ENCODE measurements at regions not wholly inside any gene's neighbourhood (a gene's known extent, or its start where the extent isn't known, plus 50 kb on each side); places are given as distances from the start of the nearest gene placed in this dataset.
"Not testable (repeated sequence)": the region's sequence is repeated elsewhere in the genome, so short reads cannot be mapped to it uniquely, and the experiment has no call there.

DNA sequence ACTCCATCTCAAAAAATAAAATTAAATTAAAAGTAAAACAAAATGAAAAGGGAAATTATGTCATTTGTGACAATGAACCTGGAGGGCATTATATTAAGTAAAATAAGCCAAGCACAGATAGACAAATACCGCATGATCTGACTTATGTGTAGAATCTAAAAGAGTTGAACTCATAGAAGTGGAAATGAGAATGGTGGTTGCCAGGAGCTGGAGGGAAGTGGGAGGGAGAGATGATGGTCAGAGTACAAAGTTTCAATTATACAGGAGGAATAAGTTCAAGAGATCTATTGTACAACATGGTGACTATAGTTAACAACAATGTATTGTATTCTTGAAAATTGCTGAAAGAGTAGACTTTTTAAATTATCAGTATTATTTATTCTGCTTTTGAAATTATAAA lies 183.4 kb downstream of the ID4 start:
- BruUV-seq (replicated peaks), result no TSS peak
- intact Hi-C loops (cut with micrococcal nuclease; ENCODE audit: unreplicated experiment) (no loop called here), in situ Hi-C loops (cut with HindIII; ENCODE audit: low pct_unique_long_range_greater_than_20kb, low sequenced_read_pairs) (no loop called here)
- ATAC-seq (no peak), DNase-seq (ENCODE audit: low read depth, low spot score) (no peak)
- Histone ChIP-seq H3K27me3 (ENCODE audit: control insufficient read depth, insufficient read depth, low read length) (peaks cover 3% of the 10 kb centered on the region; the same call in 1 of the 2 replicates), H3K4me3 (ENCODE audit: low read depth in 2 of 2, low read length in 2 of 2) (no peak overlapping the region), H3K9me3 (ENCODE audit: control insufficient read depth, insufficient read depth, low read depth, low read length) (no peaks in the 10 kb centered on the region), H3K27ac (ENCODE audit: low read length) (no peak overlapping the region), H3K4me1 (ENCODE audit: control insufficient read depth, insufficient read depth, low read length) (no peaks in the 10 kb centered on the region), H3K36me3 (ENCODE audit: control insufficient read depth, insufficient read depth, low read length) (no peaks in the 10 kb centered on the region)
- no peak for TF ChIP-seq POLR2AphosphoS5 (IDR thresholded peaks at IDR 0.05; ENCODE audit: low read depth, low read length)
- TF ChIP-seq, protein P1, sequence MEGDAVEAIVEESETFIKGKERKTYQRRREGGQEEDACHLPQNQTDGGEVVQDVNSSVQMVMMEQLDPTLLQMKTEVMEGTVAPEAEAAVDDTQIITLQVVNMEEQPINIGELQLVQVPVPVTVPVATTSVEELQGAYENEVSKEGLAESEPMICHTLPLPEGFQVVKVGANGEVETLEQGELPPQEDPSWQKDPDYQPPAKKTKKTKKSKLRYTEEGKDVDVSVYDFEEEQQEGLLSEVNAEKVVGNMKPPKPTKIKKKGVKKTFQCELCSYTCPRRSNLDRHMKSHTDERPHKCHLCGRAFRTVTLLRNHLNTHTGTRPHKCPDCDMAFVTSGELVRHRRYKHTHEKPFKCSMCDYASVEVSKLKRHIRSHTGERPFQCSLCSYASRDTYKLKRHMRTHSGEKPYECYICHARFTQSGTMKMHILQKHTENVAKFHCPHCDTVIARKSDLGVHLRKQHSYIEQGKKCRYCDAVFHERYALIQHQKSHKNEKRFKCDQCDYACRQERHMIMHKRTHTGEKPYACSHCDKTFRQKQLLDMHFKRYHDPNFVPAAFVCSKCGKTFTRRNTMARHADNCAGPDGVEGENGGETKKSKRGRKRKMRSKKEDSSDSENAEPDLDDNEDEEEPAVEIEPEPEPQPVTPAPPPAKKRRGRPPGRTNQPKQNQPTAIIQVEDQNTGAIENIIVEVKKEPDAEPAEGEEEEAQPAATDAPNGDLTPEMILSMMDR (IDR thresholded peaks at IDR 0.05), result no peak
- TF ChIP-seq TCF7L2 (IDR thresholded peaks at IDR 0.05; ENCODE audit: low read depth, low read length), result no peak
- TF ChIP-seq, protein P2, sequence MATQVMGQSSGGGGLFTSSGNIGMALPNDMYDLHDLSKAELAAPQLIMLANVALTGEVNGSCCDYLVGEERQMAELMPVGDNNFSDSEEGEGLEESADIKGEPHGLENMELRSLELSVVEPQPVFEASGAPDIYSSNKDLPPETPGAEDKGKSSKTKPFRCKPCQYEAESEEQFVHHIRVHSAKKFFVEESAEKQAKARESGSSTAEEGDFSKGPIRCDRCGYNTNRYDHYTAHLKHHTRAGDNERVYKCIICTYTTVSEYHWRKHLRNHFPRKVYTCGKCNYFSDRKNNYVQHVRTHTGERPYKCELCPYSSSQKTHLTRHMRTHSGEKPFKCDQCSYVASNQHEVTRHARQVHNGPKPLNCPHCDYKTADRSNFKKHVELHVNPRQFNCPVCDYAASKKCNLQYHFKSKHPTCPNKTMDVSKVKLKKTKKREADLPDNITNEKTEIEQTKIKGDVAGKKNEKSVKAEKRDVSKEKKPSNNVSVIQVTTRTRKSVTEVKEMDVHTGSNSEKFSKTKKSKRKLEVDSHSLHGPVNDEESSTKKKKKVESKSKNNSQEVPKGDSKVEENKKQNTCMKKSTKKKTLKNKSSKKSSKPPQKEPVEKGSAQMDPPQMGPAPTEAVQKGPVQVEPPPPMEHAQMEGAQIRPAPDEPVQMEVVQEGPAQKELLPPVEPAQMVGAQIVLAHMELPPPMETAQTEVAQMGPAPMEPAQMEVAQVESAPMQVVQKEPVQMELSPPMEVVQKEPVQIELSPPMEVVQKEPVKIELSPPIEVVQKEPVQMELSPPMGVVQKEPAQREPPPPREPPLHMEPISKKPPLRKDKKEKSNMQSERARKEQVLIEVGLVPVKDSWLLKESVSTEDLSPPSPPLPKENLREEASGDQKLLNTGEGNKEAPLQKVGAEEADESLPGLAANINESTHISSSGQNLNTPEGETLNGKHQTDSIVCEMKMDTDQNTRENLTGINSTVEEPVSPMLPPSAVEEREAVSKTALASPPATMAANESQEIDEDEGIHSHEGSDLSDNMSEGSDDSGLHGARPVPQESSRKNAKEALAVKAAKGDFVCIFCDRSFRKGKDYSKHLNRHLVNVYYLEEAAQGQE (IDR thresholded peaks at IDR 0.05; ENCODE audit: insufficient read depth in 1 of 2, low read depth in 2 of 2, low read length in 1 of 2), result no peak
- no peak for TF ChIP-seq SIN3A (IDR thresholded peaks at IDR 0.05; ENCODE audit: borderline replicate concordance, insufficient read depth, low read depth, low read length)
- CTCF ChIA-PET, result no interaction called here
- POLR2A ChIA-PET, result no interaction called here

DNA sequence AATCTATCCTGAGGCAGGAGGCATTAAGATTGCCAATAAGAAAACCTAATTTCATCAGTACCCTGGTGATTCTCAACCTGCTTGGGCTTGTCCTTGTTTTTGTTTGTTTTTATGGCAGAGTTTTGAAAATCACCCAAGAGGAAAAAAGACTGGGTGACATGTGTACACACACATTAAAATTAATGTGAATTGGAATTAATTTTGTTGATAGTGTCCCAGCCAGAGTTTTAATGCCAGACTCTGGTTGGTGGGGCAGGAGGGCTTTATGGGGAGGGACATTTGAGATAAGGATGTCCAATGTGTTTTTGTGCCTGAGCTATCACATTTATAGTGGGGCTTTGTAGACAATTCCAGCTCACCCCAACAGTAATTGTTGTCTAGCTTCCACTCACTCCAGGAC lies 184.6 kb downstream of the ID4 start:
- Histone ChIP-seq H3K4me1 (ENCODE audit: control insufficient read depth, insufficient read depth, low read length) (no peaks in the 10 kb centered on the region), H3K27me3 (ENCODE audit: control insufficient read depth, insufficient read depth, low read length) (peaks cover 4% of the 10 kb centered on the region; the same call in 1 of the 2 replicates), H3K27ac (ENCODE audit: low read length) (no peak overlapping the region), H3K4me3 (ENCODE audit: low read depth in 2 of 2, low read length in 2 of 2) (no peak overlapping the region), H3K36me3 (ENCODE audit: control insufficient read depth, insufficient read depth, low read length) (no peaks in the 10 kb centered on the region), H3K9me3 (ENCODE audit: control insufficient read depth, insufficient read depth, low read depth, low read length) (no peaks in the 10 kb centered on the region)
- in situ Hi-C loops (cut with HindIII; ENCODE audit: low pct_unique_long_range_greater_than_20kb, low sequenced_read_pairs), result no loop called here
- ChIA-PET CTCF (no interaction called here), POLR2A (no interaction called here)
- TF ChIP-seq POLR2AphosphoS5 (IDR thresholded peaks at IDR 0.05; ENCODE audit: low read depth, low read length) (no peak), TCF7L2 (IDR thresholded peaks at IDR 0.05; ENCODE audit: low read depth, low read length) (no peak), SIN3A (IDR thresholded peaks at IDR 0.05; ENCODE audit: borderline replicate concordance, insufficient read depth, low read depth, low read length) (no peak)
- TF ChIP-seq, protein P2 (IDR thresholded peaks at IDR 0.05; ENCODE audit: insufficient read depth in 1 of 2, low read depth in 2 of 2, low read length in 1 of 2), result no peak
- TF ChIP-seq, protein P1 (IDR thresholded peaks at IDR 0.05), result no peak
- BruUV-seq (replicated peaks), result no TSS peak
- DNase-seq (ENCODE audit: low read depth, low spot score), result no peak
- no peak for ATAC-seq
- intact Hi-C loops (cut with micrococcal nuclease; ENCODE audit: unreplicated experiment), result no loop called here

DNA sequence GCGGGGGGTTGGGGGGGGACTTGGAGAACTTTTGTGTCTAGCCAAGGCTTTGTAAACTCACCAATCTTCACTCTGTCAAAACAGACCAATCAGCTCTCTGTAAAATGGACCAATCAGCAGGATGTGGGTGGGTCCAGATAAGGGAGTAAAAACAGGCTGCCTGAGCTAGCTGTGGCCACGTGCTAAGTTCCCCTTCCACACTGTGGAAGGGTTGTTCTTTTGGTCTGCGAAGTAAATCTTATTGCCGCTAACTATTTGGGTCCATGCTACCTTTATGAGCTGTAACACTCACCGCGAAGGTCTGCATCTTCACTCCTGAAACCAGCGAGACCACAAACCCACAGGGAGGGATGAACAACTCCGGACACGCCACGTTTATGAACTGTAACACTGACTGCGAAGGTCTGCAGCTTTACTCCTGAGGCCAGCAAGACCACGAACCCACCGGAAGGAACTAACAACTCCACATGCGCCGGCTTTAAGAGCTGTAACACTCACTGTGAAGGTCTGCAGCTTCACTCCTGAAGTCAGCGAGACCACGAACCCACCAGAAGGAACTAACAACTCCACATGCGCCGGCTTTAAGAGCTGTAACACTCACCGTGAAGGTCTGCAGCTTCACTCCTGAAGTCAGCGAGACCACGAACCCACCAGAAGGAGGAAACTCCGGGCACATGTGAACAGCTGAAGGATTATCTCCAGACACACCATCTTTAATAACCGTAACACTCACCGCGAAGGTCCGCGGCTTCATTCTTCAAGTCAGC lies 186.6 kb downstream of the ID4 start:
- H3K36me3 ChIP-seq (ENCODE audit: control insufficient read depth, insufficient read depth, low read length); intact Hi-C loops (cut with micrococcal nuclease; ENCODE audit: unreplicated experiment); H3K27ac ChIP-seq (ENCODE audit: low read length); POLR2A ChIA-PET; BruUV-seq (replicated peaks); DNase-seq (ENCODE audit: low read depth, low spot score); H3K9me3 ChIP-seq (ENCODE audit: control insufficient read depth, insufficient read depth, low read depth, low read length); CTCF ChIA-PET; ATAC-seq; H3K4me1 ChIP-seq (ENCODE audit: control insufficient read depth, insufficient read depth, low read length); in situ Hi-C loops (cut with HindIII; ENCODE audit: low pct_unique_long_range_greater_than_20kb, low sequenced_read_pairs); H3K4me3 ChIP-seq (ENCODE audit: low read depth in 2 of 2, low read length in 2 of 2); H3K27me3 ChIP-seq (ENCODE audit: control insufficient read depth, insufficient read depth, low read length): not testable (repeated sequence)

Data from Panc1 (cell line).